ENCODE measurements at regions not wholly inside any gene's neighbourhood (a gene's known extent, or its start where the extent isn't known, plus 50 kb on each side); places are given as distances from the start of the nearest gene placed in this dataset.

GRCh38 chr17:69723316-69723715, 308.8 kb downstream of the MAP2K6 start:
- no peak overlapping the region for H3K27ac Mint-ChIP-seq (ENCODE audit: unreplicated experiment)
- no peak overlapping the region for H3K4me3 Mint-ChIP-seq (ENCODE audit: unreplicated experiment)
- no peaks in the 10 kb centered on the region for H3K27me3 Mint-ChIP-seq (ENCODE audit: unreplicated experiment)

GRCh38 chr17:69723741-69724140, 309.2 kb downstream of the MAP2K6 start:
- no peak for TF ChIP-seq CTCF (IDR thresholded peaks at IDR 0.05)
- no peaks in the 10 kb centered on the region for H3K27me3 Mint-ChIP-seq (ENCODE audit: unreplicated experiment)
- no peak overlapping the region for H3K27ac Mint-ChIP-seq (ENCODE audit: unreplicated experiment)
- H3K9me3 Mint-ChIP-seq (ENCODE audit: unreplicated experiment), result no peaks in the 10 kb centered on the region
- no peaks in the 10 kb centered on the region for H3K36me3 Mint-ChIP-seq (ENCODE audit: unreplicated experiment)
- peaks cover 2% of the 10 kb centered on the region for H3K4me1 Mint-ChIP-seq (ENCODE audit: unreplicated experiment)
- no peak overlapping the region for H3K4me3 Mint-ChIP-seq (ENCODE audit: unreplicated experiment)
- no peak for DNase-seq (ENCODE audit: extremely low spot score, unreplicated experiment)

More at GRCh38 chr17:69723316-69723715, 308.8 kb downstream of the MAP2K6 start:
- no peak for TF ChIP-seq CTCF (IDR thresholded peaks at IDR 0.05)
- peaks cover 2% of the 10 kb centered on the region for H3K4me1 Mint-ChIP-seq (ENCODE audit: unreplicated experiment)
- DNase-seq (ENCODE audit: extremely low spot score, unreplicated experiment), result no peak
- no peaks in the 10 kb centered on the region for H3K9me3 Mint-ChIP-seq (ENCODE audit: unreplicated experiment)
- no peaks in the 10 kb centered on the region for H3K36me3 Mint-ChIP-seq (ENCODE audit: unreplicated experiment)

- no peak overlapping the region for H3K4me3 Mint-ChIP-seq (ENCODE audit: unreplicated experiment)
- no peak overlapping the region for H3K27ac Mint-ChIP-seq (ENCODE audit: unreplicated experiment)
- H3K27me3 Mint-ChIP-seq (ENCODE audit: unreplicated experiment), result peaks cover 2% of the 10 kb centered on the region
- H3K36me3 Mint-ChIP-seq (ENCODE audit: unreplicated experiment), result no peaks in the 10 kb centered on the region
- H3K4me1 Mint-ChIP-seq (ENCODE audit: unreplicated experiment), result peaks cover 2% of the 10 kb centered on the region
- no peak for DNase-seq (ENCODE audit: extremely low spot score, unreplicated experiment)
- TF ChIP-seq CTCF (IDR thresholded peaks at IDR 0.05), result no peak
- no peaks in the 10 kb centered on the region for H3K9me3 Mint-ChIP-seq (ENCODE audit: unreplicated experiment)
Measured at GRCh38 chr17:69724238-69724637, 309.7 kb downstream of the MAP2K6 start.

- Mint-ChIP-seq H3K27ac (ENCODE audit: unreplicated experiment) (no peak overlapping the region), H3K4me1 (ENCODE audit: unreplicated experiment) (no peaks in the 10 kb centered on the region), H3K4me3 (ENCODE audit: unreplicated experiment) (no peak overlapping the region), H3K9me3 (ENCODE audit: unreplicated experiment) (no peaks in the 10 kb centered on the region), H3K36me3 (ENCODE audit: unreplicated experiment) (no peaks in the 10 kb centered on the region), H3K27me3 (ENCODE audit: unreplicated experiment) (peaks cover 2% of the 10 kb centered on the region)
- no peak for DNase-seq (ENCODE audit: extremely low spot score, unreplicated experiment)
- no peak for TF ChIP-seq CTCF (IDR thresholded peaks at IDR 0.05)
Measured at GRCh38 chr17:69725146-69725545, 310.6 kb downstream of the MAP2K6 start.

GRCh38 chr17:69728816-69729215, 314.3 kb downstream of the MAP2K6 start:
- Mint-ChIP-seq H3K36me3 (ENCODE audit: unreplicated experiment) (no peaks in the 10 kb centered on the region), H3K27ac (ENCODE audit: unreplicated experiment) (no peak overlapping the region)

More at GRCh38 chr17:69728816-69729215, 314.3 kb downstream of the MAP2K6 start:
- Mint-ChIP-seq H3K9me3 (ENCODE audit: unreplicated experiment) (no peaks in the 10 kb centered on the region), H3K4me1 (ENCODE audit: unreplicated experiment) (no peaks in the 10 kb centered on the region), H3K4me3 (ENCODE audit: unreplicated experiment) (no peak overlapping the region), H3K27me3 (ENCODE audit: unreplicated experiment) (peaks cover 2% of the 10 kb centered on the region)
- DNase-seq (ENCODE audit: extremely low spot score, unreplicated experiment), result no peak
- no peak for TF ChIP-seq CTCF (IDR thresholded peaks at IDR 0.05)

Data from osteocyte (in vitro differentiated cells).